ENCODE measurements at regions not wholly inside any gene's neighbourhood (a gene's known extent, or its start where the extent isn't known, plus 50 kb on each side); places are given as distances from the start of the nearest gene placed in this dataset.
"Not testable (repeated sequence)": the region's sequence is repeated elsewhere in the genome, so short reads cannot be mapped to it uniquely, and the experiment has no call there.

GRCh38 chr10:45076891-45077290 is 76.2 kb downstream of the ZNF22 start:
- no peak overlapping the region for H3K27ac ChIP-seq (ENCODE audit: insufficient read depth, low read length, poor library complexity, severe bottlenecking)
- no peak overlapping the region for H3K4me3 ChIP-seq (ENCODE audit: insufficient read depth, low read depth, low read length, poor library complexity, severe bottlenecking)
- no peaks in the 10 kb centered on the region for H3K4me1 ChIP-seq (ENCODE audit: control insufficient read depth, insufficient read depth, low read length, poor library complexity, severe bottlenecking)
- H3K9me3 ChIP-seq (ENCODE audit: control insufficient read depth, low read length): no peaks in the 10 kb centered on the region
- no peak for DNase-seq
- no peaks in the 10 kb centered on the region for H3K27me3 ChIP-seq (replicated peaks; ENCODE audit: control insufficient read depth, insufficient read depth, low read length, poor library complexity, severe bottlenecking)
- H3K36me3 ChIP-seq (ENCODE audit: control insufficient read depth, insufficient read depth, low read length): no peaks in the 10 kb centered on the region

- no peaks in the 10 kb centered on the region for H3K27me3 ChIP-seq (replicated peaks; ENCODE audit: control insufficient read depth, insufficient read depth, low read length, poor library complexity, severe bottlenecking)
- DNase-seq: no peak
- H3K4me1 ChIP-seq (ENCODE audit: control insufficient read depth, insufficient read depth, low read length, poor library complexity, severe bottlenecking): no peaks in the 10 kb centered on the region
- no peaks in the 10 kb centered on the region for H3K9me3 ChIP-seq (ENCODE audit: control insufficient read depth, low read length)
- no peaks in the 10 kb centered on the region for H3K36me3 ChIP-seq (ENCODE audit: control insufficient read depth, insufficient read depth, low read length)
- no peak overlapping the region for H3K27ac ChIP-seq (ENCODE audit: insufficient read depth, low read length, poor library complexity, severe bottlenecking)
- no peak overlapping the region for H3K4me3 ChIP-seq (ENCODE audit: insufficient read depth, low read depth, low read length, poor library complexity, severe bottlenecking)
Measured at GRCh38 chr10:45080331-45080730, 79.6 kb downstream of the ZNF22 start.

- Histone ChIP-seq H3K27me3 (replicated peaks; ENCODE audit: control insufficient read depth, insufficient read depth, low read length, poor library complexity, severe bottlenecking) (no peaks in the 10 kb centered on the region), H3K27ac (ENCODE audit: insufficient read depth, low read length, poor library complexity, severe bottlenecking) (no peak overlapping the region), H3K9me3 (ENCODE audit: control insufficient read depth, low read length) (peaks cover 3% of the 10 kb centered on the region), H3K4me3 (ENCODE audit: insufficient read depth, low read depth, low read length, poor library complexity, severe bottlenecking) (no peak overlapping the region), H3K36me3 (ENCODE audit: control insufficient read depth, insufficient read depth, low read length) (no peaks in the 10 kb centered on the region), H3K4me1 (ENCODE audit: control insufficient read depth, insufficient read depth, low read length, poor library complexity, severe bottlenecking) (no peaks in the 10 kb centered on the region)
- DNase-seq: no peak
Measured at GRCh38 chr10:45082176-45082575, 81.5 kb downstream of the ZNF22 start.

GRCh38 chr10:45091968-45092367 is 91.2 kb downstream of the ZNF22 start:
- H3K4me3 ChIP-seq (ENCODE audit: insufficient read depth, low read depth, low read length, poor library complexity, severe bottlenecking): no peak overlapping the region
- DNase-seq: no peak
- no peaks in the 10 kb centered on the region for H3K4me1 ChIP-seq (ENCODE audit: control insufficient read depth, insufficient read depth, low read length, poor library complexity, severe bottlenecking)
- no peaks in the 10 kb centered on the region for H3K36me3 ChIP-seq (ENCODE audit: control insufficient read depth, insufficient read depth, low read length)
- no peaks in the 10 kb centered on the region for H3K27me3 ChIP-seq (replicated peaks; ENCODE audit: control insufficient read depth, insufficient read depth, low read length, poor library complexity, severe bottlenecking)
- no peak overlapping the region for H3K27ac ChIP-seq (ENCODE audit: insufficient read depth, low read length, poor library complexity, severe bottlenecking)
- H3K9me3 ChIP-seq (ENCODE audit: control insufficient read depth, low read length): no peaks in the 10 kb centered on the region

- no peaks in the 10 kb centered on the region for H3K4me1 ChIP-seq (ENCODE audit: control insufficient read depth, insufficient read depth, low read length, poor library complexity, severe bottlenecking)
- no peaks in the 10 kb centered on the region for H3K9me3 ChIP-seq (ENCODE audit: control insufficient read depth, low read length)
- DNase-seq: no peak
- no peaks in the 10 kb centered on the region for H3K36me3 ChIP-seq (ENCODE audit: control insufficient read depth, insufficient read depth, low read length)
- H3K27me3 ChIP-seq (replicated peaks; ENCODE audit: control insufficient read depth, insufficient read depth, low read length, poor library complexity, severe bottlenecking): no peaks in the 10 kb centered on the region
- no peak overlapping the region for H3K4me3 ChIP-seq (ENCODE audit: insufficient read depth, low read depth, low read length, poor library complexity, severe bottlenecking)
- H3K27ac ChIP-seq (ENCODE audit: insufficient read depth, low read length, poor library complexity, severe bottlenecking): no peak overlapping the region
Measured at GRCh38 chr10:45093945-45094344, 93.2 kb downstream of the ZNF22 start.

- Histone ChIP-seq H3K27ac (ENCODE audit: insufficient read depth, low read length, poor library complexity, severe bottlenecking) (no peak overlapping the region), H3K4me3 (ENCODE audit: insufficient read depth, low read depth, low read length, poor library complexity, severe bottlenecking) (no peak overlapping the region), H3K27me3 (replicated peaks; ENCODE audit: control insufficient read depth, insufficient read depth, low read length, poor library complexity, severe bottlenecking) (no peaks in the 10 kb centered on the region), H3K36me3 (ENCODE audit: control insufficient read depth, insufficient read depth, low read length) (no peaks in the 10 kb centered on the region), H3K4me1 (ENCODE audit: control insufficient read depth, insufficient read depth, low read length, poor library complexity, severe bottlenecking) (no peaks in the 10 kb centered on the region), H3K9me3 (ENCODE audit: control insufficient read depth, low read length) (no peaks in the 10 kb centered on the region)
- no peak for DNase-seq
Measured at GRCh38 chr10:45095286-45095685, 94.6 kb downstream of the ZNF22 start.

DNA sequence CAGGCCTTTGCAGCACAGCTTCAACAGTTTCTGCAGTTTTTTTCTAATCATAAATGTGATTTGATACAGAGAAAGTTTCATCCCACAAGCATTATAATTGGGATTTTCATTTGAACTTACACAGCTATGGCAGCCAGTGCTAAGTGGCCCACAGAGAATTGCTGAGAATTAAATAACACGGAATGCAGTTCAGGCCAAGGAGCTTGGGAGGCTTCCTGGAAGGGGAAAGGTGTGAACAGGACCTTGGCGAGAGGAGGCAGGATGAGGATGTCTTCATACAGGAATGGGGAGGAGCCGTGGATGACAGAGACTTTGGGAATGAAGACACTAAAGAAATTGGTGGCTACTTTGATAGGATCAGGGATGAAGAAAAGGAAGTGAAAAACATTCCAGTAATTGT is 95.3 kb downstream of the ZNF22 start:
- no peaks in the 10 kb centered on the region for H3K4me1 ChIP-seq (ENCODE audit: control insufficient read depth, insufficient read depth, low read length, poor library complexity, severe bottlenecking)
- H3K9me3 ChIP-seq (ENCODE audit: control insufficient read depth, low read length): no peaks in the 10 kb centered on the region
- DNase-seq: no peak

DNA sequence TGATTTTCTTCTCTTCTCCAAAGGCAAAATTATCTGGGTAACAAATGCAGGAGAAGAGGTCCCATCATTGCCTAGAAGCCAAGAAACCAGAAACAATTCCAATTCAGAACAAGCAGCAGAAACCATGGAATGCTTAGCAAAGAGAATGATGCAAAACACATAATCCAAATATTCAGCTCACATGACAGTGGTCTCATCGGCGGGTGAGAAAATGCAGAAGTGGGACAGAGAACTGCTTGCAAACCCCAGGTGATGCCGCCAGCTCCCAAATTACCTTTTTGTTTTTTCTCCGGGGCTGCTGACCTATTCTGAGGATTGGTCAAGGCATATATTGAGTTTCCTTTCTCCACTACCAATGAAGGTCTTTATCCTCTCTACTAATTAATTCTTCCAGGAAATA is 99.7 kb downstream of the ZNF22 start:
- Histone ChIP-seq H3K4me1 (ENCODE audit: control insufficient read depth, insufficient read depth, low read length, poor library complexity, severe bottlenecking) (no peaks in the 10 kb centered on the region), H3K36me3 (ENCODE audit: control insufficient read depth, insufficient read depth, low read length) (no peaks in the 10 kb centered on the region), H3K27ac (ENCODE audit: insufficient read depth, low read length, poor library complexity, severe bottlenecking) (no peak overlapping the region), H3K4me3 (ENCODE audit: insufficient read depth, low read depth, low read length, poor library complexity, severe bottlenecking) (no peak overlapping the region), H3K27me3 (replicated peaks; ENCODE audit: control insufficient read depth, insufficient read depth, low read length, poor library complexity, severe bottlenecking) (no peaks in the 10 kb centered on the region), H3K9me3 (ENCODE audit: control insufficient read depth, low read length) (no peaks in the 10 kb centered on the region)
- DNase-seq: no peak

More for the DNA sequence above, 95.3 kb downstream of the ZNF22 start:
- H3K36me3 ChIP-seq (ENCODE audit: control insufficient read depth, insufficient read depth, low read length): no peaks in the 10 kb centered on the region
- no peaks in the 10 kb centered on the region for H3K27me3 ChIP-seq (replicated peaks; ENCODE audit: control insufficient read depth, insufficient read depth, low read length, poor library complexity, severe bottlenecking)
- no peak overlapping the region for H3K27ac ChIP-seq (ENCODE audit: insufficient read depth, low read length, poor library complexity, severe bottlenecking)
- no peak overlapping the region for H3K4me3 ChIP-seq (ENCODE audit: insufficient read depth, low read depth, low read length, poor library complexity, severe bottlenecking)

DNA sequence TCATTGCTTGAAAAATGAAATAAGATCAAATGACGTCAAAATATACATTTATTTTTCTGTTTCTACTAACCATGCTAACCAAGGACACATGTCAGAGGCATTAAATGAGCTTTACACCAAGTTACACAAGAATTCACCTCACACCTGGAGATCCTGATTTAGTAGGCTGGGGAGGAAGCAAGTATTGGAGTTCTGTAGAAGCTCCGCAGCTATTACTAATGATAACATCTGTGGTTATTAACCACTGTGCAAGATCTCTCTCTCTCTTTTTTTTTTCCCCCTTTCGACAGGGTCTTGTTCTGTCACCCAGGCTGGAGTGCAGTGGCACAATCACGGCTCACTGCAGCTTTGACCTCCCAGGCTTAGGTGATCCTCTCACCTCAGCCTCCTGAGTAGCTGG is 104.0 kb downstream of the ZNF22 start:
- Histone ChIP-seq H3K9me3 (ENCODE audit: control insufficient read depth, low read length) (no peaks in the 10 kb centered on the region), H3K27ac (ENCODE audit: insufficient read depth, low read length, poor library complexity, severe bottlenecking) (no peak overlapping the region), H3K36me3 (ENCODE audit: control insufficient read depth, insufficient read depth, low read length) (no peaks in the 10 kb centered on the region), H3K27me3 (replicated peaks; ENCODE audit: control insufficient read depth, insufficient read depth, low read length, poor library complexity, severe bottlenecking) (no peaks in the 10 kb centered on the region), H3K4me3 (ENCODE audit: insufficient read depth, low read depth, low read length, poor library complexity, severe bottlenecking) (no peak overlapping the region), H3K4me1 (ENCODE audit: control insufficient read depth, insufficient read depth, low read length, poor library complexity, severe bottlenecking) (no peaks in the 10 kb centered on the region)
- no peak for DNase-seq

DNA sequence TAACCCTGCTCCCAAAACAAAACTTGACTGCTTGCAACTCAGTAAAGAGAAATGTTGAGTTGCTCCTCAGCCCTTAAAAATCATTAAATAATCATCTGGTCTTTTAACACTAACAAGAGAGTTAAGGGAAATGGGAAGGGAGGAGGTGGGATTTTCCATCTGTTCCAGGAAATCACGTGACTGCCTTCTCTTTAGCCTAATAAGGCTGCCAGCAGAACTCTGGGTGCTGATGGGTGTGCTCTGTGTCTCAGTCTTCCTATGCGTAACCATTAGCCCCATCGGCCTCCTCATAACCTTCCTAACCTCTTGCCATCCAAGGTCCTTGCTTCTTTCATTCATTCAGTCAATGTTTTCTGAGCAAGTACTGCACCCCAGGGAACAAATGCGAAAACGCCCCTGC is 104.6 kb downstream of the ZNF22 start:
- not testable (repeated sequence) for H3K27me3 ChIP-seq (replicated peaks; ENCODE audit: control insufficient read depth, insufficient read depth, low read length, poor library complexity, severe bottlenecking)

More for the DNA sequence above, 104.6 kb downstream of the ZNF22 start:
- not testable (repeated sequence) for H3K36me3 ChIP-seq (ENCODE audit: control insufficient read depth, insufficient read depth, low read length); DNase-seq; H3K9me3 ChIP-seq (ENCODE audit: control insufficient read depth, low read length); H3K27ac ChIP-seq (ENCODE audit: insufficient read depth, low read length, poor library complexity, severe bottlenecking); H3K4me3 ChIP-seq (ENCODE audit: insufficient read depth, low read depth, low read length, poor library complexity, severe bottlenecking); H3K4me1 ChIP-seq (ENCODE audit: control insufficient read depth, insufficient read depth, low read length, poor library complexity, severe bottlenecking)

Measured in effector memory CD4-positive, alpha-beta T cell (primary cell).